NCI-H69 (cell line): ENCODE measurements at regions not wholly inside any gene's neighbourhood (a gene's known extent, or its start where the extent isn't known, plus 50 kb on each side); places are given as distances from the start of the nearest gene placed in this dataset.
A peak's percentile ranks its signal among the peaks of the same experiment; 100 is the strongest.
"Not testable (repeated sequence)": the region's sequence is repeated elsewhere in the genome, so short reads cannot be mapped to it uniquely, and the experiment has no call there.

ENCODE experiments used
- DNase-seq: peaks from one replicate; lab custom pipeline; 2025; lab: John Stamatoyannopoulos, UW

DNA sequence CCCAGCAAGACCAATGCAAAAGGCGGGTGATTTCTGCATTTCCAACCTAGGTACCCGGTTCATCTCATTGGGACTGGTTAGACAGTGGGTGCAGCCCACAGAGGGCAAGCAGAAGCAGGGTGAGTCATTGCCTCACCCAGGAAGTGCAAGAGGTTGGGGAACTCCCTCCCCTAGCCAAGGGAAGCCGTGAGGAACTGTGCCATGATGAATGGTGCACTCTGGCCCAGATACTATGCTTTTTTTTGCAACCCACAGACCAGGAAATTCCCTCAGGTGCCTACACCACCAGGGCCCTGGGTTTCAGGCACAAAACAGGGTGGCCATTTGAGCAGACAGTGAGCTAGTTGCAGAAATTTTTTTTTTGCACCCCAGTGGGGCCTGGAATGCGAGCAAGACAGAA lies 662.6 kb upstream of the ACVR2A start:
- DNase-seq = no peak

DNA sequence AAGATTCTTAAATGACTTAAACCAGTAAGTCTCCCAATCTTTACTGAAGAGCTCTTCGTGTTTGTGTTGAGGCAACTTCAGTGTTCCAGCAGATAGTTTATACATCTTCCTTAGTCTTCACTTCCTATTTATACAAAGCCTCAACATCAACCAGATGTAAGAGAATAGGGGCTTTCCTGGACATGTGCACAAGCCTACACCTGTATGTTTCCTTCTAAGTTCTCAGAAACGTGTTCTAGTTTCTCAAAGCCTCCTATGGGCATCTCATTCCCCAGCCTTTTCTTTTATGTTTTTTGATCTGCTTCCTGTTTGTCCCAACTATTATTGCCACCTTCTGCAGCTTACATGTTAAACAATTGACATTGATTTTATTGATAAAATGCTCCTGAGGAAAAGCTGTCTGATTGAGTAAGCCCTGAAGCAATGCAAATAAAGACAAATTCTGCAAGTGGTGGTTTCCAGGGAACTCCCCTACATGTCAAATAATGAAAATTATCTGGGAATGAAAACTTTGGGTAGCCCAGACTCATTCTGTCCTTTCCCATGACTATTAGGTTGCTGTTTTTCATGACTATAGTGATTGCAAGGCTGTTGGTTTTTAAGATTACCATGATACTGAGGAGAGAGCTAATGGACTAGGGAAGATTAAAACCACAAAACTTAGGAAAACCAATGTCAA lies 663.3 kb upstream of the ACVR2A start:
- DNase-seq = no peak

DNA sequence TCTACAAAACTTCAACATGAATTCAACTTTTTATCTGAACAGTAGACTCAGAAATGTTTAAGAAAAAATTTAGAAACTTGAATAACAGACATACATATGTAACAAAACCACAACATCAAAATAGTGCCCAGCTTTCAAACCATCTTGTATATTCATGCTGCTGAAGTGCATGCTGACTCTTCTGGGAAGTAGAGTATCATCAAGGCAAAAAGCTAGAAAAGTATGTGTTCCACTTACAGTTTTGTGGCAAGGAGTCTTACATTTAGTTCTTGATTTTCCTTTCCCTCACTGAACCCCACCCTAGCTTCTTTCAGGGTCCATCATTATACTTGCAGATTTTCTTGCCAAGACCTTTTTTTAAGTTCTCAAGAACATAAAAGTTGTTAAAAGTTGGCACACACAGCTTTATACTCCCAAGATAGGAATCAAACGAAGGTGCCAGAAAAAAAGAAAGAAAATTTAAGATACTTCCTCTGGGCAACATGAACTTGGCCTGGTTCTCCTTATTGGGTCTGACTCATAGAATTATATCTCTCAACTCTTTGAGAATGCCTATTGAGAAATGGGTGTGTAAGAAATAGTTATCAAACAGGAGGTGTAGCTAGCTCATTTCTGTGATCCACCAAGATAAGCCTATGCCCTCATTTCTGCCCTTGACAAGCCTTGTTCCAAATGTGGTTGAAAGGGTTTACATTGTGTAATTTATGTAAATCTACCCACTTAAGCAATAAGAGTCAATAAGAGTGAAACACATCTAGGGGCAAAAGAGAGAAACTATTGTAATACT lies 667.6 kb upstream of the ACVR2A start:
- DNase-seq = peak; percentile 12

DNA sequence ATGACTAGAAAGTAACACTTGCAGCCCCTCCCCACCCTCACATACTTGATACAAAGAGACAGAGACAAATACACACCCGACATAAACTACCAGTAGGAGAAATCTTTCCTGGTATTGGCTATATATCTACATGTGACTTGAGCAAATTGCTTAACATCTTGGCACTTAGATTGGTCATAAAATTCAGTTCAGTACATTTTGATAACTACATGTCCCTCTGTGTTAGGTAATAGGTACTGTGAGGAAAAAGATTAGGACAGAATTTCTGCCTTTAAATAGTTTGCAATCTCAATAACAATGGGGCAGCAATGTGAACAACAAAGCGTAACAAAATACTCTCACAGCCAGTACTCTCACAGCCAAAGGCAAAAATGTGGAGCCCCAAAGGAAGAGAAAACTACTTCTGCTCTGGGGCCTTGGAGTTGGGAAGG lies 670.0 kb upstream of the ACVR2A start:
- DNase-seq = no peak

DNA sequence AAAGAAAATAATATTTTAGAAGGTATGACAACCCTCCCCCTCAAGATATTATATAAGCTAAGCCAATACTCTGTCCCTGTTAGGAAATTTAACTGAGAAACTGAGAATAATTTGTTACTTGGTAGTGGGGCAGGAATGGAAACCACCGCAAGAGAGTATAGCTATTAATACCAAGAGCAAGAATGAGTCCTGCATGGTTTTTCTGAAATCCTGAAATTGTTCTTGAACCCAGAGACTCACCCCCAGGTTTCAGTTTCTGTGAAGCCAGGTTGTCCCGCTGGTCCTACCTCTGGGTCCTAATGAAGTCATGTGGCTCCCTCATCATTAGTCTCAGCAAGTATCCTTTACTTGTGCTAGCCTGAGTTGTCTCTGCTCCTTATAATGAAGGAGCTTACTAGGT lies 671.0 kb upstream of the ACVR2A start:
- DNase-seq = no peak

DNA sequence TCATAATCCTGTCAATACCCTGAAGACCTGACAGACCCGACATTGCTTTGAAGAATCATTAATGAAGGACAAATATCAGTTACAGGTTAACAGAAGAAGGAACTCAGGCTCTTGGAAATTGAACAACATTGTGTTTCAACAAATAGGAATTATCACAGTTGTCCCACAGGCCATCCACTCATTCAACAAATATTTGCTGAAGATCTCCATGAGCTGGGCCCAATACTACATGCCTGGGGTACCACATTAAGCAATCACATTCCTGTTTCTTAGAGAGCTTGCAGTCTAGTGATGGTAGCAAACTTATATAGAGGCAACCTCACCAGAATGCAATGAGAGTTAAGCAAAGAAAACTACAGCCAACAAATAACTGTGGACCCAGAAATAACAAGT lies 671.6 kb upstream of the ACVR2A start:
- DNase-seq = no peak

DNA sequence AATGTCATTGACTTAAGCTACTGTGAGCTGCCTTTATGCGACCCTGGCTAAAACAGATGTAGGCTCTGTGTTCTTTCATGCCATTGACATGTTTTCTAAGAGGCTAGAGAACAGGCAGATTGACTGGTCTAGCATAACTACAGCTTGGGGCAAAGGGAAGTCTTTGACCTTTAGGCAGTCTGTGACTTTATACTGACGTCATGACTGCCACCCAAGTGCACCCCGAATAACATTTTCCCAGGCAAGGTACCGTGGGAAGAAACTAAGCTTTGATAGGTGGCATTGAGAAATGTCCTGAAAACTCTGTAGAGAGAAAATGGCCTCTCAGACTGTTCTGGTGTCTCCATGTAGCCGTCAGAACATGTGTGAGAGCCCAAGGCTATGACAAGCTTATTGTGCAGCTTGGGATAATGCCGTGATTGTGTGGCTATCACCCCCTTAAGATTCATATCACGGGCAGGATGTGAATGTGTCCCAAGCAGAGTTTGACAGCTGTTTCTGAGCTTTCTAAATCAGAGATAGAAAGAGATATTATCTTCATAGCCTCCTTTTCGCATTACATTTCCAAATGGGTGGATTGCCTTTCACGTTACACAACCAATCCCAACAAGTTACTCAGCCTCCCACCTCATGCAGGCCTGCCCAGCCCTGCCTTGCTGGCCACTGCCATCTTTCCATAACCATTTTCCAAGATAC lies 672.2 kb upstream of the ACVR2A start:
- no peak for DNase-seq

DNA sequence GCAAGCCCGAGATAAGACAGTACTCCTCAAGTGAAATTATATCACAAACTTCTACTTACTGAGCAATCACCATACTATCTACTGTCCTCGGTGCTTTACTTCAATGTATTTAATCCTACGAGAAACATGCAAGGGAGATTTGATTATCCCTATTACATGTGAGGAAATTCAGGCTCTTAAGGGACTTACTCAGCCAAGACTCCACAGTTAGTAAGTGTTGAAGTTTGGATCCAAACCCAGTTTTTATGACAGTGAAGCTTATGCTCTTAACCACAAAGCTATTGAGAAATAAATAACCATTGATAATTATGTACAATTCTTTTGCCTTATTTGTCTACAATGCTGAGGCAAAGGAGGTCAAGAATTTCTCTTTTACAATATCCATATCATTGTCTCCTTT lies 672.9 kb upstream of the ACVR2A start:
- DNase-seq = no peak

DNA sequence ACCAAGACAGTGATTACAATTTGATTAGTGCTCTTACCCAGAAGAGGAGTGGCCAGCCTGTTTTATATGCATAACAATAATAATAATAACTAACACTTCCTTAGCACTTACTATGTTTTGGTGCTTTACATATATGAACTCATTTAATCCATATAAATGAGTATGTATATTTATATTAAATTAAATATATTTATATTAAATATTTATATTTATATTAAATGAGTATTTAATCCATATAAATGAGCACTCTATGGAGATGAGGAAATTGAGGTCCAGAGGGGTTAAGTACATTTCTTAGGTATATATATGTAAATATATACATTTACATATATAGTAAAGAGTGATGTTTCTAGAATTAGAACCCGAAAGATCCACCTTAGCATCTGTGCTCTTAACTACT lies 673.9 kb upstream of the ACVR2A start:
- no peak for DNase-seq

DNA sequence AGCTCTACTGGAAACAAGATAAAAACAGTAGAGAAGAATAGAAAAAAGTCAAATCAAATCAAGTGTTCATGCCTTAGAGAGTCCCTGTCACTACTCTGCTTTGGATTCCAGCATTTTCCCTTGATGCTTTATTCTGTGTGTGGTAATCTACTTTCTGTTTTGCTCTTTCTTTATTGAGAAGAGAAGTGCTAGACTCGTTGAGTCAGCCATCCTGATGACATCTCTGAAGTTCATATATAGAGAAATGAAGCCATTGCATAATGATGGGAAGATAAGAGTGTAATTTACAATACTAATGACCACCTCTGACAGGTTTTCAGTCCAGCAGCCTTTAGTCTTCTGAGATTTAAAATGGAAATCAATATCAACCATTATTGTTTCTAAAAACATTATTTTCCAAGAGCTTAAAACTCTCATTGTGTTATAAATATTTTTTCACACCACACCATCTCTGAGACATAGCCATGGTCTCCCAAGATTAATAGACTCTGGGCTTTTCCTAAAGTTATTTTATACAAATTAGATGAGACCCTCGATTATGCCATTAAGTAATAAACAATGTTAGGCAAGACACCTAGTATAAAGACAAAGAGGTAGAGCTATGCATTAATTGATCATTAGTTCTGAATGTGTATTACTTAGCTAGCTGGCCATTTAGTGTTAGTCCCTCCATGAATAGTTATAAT lies 679.0 kb upstream of the ACVR2A start:
- no peak for DNase-seq

DNA sequence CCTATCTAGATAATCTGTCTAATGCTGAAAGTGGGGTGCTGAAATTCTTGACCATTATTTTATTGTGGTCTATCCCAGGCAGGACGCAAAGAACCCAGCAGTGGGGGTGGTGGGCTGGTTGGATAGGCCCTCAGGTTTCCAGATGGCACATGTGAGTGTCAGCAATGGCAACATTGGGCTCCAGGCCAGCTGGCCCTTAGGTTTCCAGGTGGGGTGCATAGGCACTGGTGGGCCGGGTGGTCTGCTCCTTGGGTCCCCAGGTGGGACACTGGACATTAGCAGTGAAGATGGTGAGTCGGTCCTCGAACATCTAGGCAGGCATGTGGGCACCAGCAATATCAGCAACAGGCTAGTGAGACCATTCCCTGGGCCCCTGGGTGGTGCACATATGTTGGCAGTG lies 680.3 kb upstream of the ACVR2A start:
- no peak for DNase-seq

DNA sequence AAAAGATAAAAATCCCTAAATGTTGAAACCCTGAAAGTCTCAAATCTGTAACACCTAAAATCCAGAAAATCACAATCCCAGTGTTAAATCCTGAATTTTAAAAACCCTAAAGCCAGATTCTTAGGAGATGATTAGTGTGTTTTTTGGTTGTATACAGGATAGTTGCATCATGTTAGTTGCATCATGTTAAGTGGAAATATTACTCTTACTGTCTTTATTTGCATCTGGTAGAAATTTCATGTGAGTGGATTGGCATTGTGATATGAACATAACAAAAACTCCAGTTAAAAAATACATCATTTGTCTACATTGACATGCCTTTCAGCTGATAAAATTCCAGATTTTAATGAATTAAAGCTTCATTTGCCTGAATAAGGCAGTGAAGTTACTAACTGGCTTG lies 683.1 kb upstream of the ACVR2A start:
- DNase-seq = no peak

DNA sequence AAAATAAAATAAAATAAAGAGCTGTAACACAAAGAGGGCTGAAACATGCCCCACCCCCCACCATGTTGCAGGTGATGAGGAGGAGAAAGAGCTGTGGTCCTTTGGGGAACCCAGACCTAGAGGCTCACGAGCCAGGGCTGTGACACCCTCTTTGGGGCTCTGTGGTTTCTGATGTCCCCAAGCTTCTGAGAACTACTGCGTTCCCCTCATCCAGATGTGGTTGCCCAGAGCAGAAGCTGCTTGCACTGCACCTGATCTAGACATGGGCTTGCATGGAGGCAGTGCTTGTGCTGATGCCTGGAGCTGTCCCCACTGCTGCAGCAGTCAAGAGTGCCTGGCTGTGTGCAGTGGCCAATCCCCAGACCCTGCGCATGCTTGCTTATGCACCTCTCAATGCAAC lies 687.9 kb upstream of the ACVR2A start:
- DNase-seq = no peak

DNA sequence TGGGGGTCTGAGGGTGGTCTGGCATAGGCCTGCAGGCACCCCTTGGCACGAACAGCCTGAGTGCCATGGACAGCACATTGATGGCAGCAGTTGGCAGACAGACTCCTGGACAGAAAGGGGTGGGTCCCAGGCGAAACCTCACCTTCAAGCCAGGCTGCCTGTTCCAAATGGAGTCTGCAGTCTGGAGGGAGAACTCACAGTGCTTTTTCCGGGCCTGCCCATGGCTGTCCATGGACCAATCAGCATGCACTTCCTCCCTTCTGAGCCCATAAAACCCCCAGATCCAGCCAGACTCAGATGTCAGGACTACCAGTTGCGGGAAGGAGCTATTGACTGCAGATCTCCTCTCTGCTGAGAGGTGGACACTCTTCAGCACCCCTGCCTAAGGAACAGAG lies 694.6 kb upstream of the ACVR2A start:
- DNase-seq = no peak

DNA sequence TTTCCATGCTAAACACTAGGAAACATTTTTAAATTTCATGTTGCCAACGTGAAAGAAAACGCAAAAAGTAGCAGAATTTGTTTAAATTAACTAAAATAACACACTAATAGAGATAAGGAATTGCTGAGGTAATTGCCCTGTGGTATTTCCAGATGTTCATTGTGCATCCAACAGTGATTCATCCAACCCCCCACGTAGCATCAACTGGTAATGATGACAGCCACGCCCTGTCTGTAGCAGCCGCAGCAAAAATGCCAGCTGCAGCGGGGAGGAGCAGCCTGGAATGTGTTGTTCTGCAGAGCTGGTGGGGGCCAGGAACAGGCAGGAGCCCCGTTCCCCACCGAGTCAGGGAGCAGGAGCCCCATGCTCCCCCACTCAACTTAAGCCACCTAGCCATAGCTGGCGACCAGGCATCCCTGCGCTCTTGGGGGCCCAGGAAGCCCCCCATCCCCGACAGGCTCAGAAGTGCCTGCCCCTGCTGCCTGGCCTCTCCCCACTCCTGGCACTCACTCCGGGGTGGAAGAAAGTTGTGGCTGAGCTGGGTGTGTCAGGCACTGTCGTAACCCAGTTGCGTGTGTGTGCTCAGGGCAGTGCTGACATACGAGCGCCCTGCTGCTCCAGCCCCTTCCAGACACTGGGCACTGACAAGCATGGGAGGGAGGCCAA lies 695.1 kb upstream of the ACVR2A start:
- peak; percentile 45 for DNase-seq

DNA sequence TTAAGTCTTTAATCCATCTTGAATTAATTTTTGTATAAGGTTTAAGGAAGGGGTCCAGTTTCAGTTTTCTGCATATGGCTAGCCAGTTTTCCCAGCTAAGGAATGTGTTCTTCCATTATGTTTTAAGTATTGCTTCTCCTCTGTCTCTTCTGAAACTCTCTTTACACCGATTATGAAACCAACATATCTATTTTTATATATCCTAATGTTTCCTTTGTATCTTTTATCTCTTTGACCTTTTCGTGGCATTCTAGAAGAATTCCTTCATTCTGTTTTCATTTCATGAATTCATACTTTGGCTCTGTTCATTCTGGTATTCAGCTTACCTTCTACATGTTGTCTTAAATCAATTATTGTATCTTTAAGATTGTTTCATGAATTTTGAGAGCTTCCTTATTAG lies 697.0 kb upstream of the ACVR2A start:
- DNase-seq = no peak

DNA sequence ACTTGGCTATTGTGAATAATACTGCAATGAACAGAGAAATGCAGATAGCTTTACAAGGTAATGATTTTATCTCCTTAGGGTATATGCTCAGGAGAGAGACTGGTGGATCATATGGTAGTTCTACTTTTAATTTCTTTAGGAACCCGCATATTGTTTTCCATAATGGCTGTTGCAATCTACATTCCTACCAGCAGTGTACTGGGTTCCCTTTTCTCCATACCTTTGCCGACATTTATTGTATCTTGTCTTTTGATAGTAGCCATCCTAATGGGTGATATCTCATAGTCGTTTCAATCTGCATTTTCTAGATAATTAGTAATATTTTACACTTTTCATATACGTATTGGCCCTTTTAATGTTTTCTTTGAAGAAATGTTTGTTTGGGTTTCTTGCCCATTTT lies 702.9 kb upstream of the ACVR2A start:
- no peak for DNase-seq

DNA sequence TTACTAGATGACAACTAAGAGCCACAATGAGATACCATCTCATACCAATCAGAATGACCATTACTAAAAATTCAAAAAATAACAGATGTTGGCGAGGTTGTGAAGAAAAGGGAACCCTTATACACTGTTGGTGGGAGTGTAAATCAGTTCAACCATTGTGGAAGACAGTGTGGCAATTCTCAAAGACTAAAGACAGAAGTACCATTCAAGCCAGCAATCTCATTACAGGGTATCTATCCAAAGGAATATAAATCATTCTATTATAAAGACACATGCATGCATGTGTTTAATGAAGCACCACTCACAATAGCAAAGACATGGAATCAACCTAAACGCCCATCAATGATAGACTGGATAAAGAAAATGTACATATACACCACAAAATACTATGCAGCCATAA lies 705.1 kb upstream of the ACVR2A start:
- DNase-seq = not testable (repeated sequence)

DNA sequence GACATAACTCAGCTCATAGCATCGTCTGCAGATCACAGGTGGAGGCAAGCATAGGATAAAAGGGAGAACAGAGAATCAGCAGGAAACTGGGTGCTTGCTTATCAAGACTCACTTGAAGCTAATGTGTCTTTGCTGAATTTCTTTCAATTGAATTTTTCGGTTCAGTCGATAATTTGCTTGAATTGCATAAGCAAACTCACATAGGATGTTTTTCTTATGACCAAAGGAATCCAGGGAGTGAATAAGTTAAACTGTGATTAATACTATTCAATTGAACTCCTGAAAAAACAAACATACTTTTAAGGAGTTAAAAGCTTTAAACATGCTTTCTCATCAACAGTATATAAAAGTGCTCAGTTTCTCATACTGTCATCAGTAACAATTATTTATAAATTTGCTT lies 707.1 kb upstream of the ACVR2A start:
- no peak for DNase-seq

DNA sequence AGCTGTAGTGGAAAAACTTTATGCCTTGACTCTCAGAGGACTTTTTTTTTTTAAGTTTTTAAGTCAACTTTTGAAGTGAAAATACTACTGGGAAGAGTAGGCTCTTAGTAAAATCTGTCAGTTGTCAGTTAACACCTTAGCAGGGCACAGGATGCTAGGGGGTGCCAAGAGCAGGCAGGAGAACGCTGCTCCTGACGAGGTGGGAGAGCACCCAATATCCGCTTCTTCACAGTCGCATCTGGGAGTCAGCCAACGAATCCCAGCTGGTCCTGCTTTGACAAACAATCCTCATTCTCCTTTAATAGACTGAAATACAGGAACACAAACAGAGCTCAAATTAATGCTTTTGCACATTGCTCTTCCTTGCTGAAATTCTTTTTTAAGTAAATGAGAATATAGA lies 709.5 kb upstream of the ACVR2A start:
- peak; percentile 67 for DNase-seq

DNA sequence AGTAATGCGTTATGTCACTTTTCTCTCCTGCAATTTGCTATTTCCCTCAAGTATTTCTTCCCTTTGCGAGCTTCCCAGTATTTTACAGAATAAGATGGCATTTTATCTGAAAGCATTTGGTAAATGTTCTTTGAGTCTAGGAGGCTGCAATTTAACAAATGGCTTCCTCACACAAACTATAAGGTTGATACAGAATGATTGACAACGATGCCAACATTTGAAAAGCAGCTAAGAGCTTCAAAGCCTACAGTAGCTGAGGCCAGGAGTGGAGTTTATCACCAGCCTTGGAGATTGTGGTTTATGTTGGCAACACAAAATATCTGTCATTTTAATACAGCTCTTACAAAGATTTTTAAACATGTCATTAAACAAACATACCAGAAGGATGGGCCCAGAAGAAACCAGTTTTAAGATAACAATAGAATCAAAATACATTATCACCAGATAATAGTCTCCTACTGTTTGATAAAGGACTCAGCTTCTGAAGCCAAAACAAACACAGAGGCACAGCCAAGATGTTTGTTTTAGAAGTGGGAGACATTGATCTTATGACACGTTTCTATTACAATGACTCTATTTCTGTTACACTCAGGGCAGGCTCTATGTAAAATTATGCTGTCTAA lies 711.4 kb upstream of the ACVR2A start:
- peak; percentile 60 for DNase-seq

DNA sequence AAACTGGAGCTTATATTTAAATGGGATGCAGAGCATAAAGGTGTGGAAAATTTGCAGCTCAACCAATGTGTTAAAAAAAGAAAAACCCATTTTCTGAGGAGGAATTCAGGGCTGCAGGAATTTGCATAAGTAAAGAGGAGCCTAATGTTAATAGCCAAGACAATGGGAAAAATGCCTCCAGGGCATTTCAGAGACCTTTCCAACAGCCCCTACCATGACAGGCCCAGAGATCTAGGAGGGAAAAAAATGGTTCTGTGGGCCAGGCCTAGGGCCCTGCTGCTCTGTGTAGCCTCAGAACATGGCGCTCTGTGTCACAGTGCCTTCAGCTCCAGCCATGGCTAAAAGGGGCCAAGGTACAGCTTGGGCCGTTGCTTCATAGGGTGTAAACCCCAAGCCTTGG lies 719.7 kb upstream of the ACVR2A start:
- no peak for DNase-seq
